ENCODE measurements at regions not wholly inside any gene's neighbourhood (a gene's known extent, or its start where the extent isn't known, plus 50 kb on each side); places are given as distances from the start of the nearest gene placed in this dataset.

DNA sequence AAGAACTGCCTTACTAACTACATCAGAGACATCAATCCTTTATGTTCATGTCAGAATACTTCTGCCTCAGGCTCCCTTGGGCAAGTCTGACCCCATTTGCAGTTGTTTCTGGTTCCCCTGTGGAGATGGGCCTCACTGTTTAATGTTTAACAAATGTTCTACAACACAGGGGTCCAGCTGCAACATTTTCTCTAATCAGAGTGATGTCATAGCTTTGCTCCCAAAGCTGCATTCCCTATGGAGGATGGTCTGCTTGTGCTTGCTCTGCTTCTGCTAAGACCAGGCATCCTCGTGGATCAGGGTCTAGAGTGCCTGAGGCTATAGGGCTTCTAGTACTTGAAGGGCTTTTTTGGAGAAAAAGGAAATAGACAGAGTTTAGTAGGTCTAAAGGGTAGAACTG lies 1071.2 kb downstream of the TTLL7 start:
- no peak for DNase-seq

DNA sequence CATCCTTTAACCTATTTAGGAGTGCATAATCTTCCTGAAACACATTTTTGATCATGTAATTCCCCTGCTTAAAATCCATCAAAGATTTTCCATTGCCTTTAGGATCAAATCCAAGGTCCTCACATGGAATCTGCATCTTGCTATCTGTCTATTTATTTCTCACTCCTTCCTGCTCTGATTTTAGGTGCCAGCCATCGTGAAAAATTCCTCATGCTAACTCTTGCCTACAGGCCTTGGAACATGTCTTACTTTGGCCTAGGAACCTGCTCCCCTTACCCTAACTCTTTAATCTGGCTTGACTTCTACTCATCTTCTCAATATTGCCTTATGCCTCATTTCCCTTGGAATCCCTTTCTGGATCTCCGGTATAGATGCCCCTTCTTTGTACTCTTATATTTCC lies 1074.3 kb downstream of the TTLL7 start:
- DNase-seq: no peak

DNA sequence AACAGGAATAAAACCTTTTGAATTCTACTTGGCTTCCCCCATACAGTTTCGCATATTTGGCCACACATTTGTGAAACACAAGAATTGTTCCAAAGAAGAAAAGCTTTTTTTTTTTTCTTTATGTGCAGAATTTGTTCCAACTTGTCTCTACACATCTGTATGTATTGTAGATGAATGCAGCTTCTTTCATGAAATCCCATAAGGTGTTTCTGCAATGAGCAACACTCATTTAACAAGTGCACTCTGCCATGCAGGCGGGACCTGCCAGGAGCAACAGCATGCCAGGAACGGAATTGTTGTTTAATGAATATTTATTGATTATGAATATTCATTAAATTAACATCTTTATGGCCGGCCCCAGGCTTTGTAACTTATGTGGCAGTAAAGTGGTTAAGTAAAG lies 1075.0 kb downstream of the TTLL7 start:
- no peak for DNase-seq

DNA sequence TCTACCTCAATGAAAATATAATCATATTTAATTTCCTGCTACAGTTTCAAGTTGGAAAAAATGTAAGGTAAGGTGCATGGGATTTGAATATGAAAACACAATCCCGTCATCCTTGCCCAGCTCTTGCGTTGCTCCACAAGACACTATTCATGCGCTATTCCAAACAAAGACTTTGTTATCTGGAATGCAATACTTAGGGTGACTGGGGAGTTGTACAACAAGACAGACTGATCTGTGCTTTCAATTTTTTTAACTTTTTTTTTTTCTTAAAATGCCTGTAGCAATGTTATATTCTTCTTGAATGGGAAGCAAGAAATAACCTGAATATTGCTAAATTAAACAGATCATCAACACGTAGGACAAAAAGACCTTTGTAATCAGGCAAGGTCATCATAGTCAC lies 1077.2 kb downstream of the TTLL7 start:
- DNase-seq: no peak

DNA sequence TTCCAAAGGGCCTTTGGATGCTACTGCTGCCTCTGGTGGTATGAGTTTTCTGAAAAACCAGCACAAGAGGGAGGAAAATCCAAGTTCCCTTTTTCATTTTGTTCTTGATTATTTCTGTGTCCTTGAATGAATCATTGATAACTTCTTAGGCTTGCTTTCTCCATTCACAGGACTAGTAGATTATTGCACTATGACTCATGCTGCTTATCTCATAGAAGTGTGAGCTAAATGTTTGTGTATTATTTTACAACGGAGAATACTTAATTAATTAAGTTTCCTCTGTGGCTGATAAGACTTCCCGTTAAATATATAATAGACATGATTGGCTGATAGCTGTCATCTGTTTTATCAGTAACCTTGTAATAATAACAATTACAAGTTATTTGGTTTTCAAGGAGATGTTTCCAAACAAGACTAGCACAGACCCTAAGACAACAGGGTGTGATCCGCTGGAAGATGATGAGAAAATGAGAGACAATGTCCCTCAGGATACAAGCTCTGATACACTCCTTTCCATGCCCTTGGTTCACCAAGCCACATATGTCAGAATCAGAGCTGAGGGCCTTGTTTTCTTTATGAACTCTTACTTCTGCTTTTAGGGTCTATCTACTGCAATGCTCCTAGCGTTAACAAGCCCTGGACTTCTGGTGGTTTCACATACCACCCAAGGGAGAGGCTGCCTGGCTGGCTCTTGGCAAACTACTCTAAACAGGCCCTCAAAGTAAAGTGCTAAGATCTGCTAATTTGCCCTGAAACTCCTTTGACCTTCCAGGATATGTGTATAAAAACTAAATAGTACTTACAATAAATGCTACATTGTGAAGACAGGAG lies 1078.3 kb downstream of the TTLL7 start:
- peak; percentile 1 to 18 (median 14) for DNase-seq

DNA sequence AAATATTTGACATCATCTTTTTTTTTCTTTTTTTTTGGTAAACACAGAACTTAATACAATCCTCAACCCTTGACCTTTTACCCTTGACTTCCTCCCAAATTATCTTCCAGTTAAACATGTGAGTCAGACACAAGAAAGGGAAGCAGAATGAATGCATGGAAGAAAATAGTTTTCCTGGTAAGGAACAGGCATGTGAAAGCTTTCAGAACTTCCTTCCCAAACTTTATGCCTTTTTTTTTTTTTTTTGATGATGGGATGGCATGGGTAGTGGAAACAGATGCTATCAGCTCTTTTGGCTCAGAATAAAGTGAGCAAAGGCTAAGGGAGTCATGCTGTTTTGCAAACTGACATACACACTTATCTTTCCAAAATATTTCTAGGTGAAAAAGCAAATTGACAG lies 1079.1 kb downstream of the TTLL7 start:
- no peak for DNase-seq

DNA sequence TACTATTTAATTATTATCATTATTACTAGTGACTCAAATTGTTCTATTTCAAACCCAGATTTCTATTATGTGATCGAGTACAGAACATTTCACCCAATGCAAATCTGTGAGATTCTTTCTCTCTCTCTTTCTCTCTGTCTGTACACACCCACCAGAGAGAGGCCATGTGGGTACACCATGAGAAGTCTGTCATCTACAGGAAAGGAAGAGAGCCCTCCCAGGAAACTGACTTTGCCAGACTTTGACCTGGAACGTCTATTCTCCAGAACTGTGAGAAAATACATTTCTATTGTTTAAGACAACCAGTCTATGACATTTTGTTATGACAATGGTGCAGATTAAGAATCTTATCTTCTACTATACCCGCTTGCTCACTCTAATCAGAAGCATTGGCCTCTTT lies 1091.6 kb downstream of the TTLL7 start:
- DNase-seq: no peak

DNA sequence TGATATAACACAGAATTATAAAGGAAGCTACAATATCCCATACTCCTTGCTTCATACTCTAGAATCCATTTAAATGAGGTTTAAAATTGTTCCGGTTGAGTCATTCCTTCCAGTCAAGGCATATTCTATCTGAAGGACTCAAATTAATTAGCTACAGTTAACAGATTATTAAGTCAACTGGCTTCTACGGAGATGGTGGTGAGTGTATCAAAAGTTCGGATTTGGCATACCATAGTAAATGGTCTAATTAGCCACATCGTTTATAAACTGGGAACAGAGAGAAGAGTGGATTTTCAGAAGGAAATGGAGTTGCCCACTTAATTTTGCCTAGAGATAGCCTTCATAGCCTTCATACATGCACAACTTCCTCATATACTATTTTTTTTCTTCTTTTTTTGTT lies 1095.3 kb downstream of the TTLL7 start:
- no peak for DNase-seq

DNA sequence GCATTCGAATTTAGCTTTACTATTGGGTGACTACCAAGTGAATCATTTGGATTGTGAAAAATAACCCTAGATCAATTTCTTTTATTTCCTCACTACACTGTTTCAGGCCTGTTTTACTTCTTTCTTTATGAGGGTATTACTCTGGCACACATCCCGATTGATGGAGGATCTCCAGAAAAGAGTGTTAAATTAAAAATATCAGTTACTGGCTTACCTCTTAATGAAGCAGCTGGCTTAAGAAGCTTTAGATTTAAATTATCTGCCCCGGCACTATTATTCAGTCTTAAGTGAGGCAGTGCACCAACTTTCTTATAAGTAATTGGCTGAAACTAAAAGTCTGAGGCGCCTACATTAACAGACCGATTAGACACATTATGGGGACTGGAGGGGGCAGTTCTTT lies 1097.4 kb downstream of the TTLL7 start:
- DNase-seq: no peak

DNA sequence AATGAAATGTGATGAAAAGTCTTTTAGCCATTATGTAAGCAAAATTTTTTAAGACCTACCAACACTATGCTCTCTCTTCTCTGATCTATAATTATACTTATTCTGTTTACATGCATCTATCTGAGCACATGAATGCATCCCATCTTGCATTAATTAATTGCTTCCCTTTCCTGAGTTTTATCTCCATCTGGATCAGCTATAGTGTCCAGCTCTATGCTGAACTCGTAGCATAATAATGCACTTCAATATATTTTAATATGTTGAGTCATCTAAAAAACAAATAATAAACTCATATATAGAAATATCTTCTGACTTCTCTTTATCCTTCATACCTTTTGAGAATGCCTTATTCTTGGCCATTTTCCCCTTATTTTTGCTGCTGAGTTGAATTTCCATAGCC lies 1097.8 kb downstream of the TTLL7 start:
- DNase-seq: no peak

DNA sequence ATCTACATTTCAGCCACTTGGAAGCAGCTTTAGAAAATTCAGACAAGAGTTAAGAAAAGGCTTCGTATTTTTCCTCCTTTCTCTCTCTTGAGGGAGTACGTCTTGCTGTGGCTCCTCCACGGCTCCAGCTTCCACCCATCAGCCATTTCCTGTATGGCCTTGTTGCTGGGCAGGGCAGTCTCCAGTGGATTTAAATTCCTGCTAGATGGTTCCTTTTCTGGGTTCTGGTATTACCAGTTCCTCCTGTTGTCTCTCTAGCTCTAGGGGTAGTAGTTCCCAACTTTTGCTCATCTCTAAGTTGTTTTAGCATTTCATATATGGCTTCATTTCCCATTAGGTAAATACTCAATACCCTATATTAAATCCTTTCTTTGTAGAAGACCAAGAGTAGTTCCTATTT lies 1098.3 kb downstream of the ADGRL2 start:
- no peak for DNase-seq

DNA sequence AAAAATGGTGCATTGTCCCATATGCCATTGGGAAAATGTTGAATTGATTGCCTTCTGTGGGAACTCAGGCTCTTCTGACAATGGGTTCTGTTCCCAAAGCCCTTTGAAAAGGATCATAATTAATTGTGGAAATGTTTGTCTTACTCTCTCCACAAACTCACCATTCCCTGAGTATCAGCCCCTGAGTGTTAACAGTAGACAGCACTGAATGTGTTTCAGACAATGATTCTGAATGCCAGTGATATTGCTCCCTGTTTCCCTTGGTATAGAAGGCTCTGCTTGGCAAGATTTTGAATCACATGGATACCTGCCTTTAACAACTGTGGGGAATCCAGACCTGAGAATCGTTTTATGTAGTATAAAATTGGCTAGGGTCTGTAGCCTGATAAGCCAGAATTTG lies 1096.8 kb downstream of the ADGRL2 start:
- DNase-seq: no peak

DNA sequence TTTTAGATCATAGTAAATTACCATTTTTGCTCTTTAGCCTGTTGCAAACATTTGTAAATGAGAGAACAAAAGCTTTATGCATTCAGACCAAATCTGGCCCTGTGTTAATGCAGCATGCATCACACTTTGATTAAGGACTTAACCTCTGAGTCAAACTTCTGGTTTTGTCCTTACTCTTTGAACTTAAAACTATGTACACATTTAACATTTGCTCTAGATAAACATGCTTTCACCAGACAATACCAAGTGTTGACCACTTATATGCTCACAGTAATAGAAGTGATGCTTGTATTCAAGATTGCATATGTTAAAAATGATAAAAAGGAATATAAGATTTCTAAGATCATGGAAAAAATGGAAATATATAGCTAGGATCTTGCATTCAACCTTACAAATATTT lies 1095.3 kb downstream of the ADGRL2 start:
- no peak for DNase-seq

DNA sequence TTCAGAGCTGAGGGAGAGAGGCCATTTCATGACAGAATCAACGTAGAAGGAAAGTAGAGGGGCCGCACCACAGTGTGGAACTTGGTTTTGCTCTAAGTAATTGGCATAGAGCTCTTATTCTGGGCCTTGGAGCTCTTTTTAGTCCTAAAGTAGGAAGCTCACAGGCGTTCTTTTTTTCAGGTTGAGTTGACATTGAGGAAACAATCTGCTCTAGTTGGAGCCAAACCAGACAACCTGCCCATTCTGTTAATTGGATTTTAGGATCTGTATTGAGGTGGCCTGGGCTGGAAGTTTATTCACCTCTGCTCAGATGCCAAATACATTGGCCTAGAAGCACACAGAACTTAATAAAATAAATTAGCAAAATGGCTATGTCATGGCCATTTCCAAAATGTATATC lies 1093.9 kb downstream of the ADGRL2 start:
- DNase-seq: no peak

DNA sequence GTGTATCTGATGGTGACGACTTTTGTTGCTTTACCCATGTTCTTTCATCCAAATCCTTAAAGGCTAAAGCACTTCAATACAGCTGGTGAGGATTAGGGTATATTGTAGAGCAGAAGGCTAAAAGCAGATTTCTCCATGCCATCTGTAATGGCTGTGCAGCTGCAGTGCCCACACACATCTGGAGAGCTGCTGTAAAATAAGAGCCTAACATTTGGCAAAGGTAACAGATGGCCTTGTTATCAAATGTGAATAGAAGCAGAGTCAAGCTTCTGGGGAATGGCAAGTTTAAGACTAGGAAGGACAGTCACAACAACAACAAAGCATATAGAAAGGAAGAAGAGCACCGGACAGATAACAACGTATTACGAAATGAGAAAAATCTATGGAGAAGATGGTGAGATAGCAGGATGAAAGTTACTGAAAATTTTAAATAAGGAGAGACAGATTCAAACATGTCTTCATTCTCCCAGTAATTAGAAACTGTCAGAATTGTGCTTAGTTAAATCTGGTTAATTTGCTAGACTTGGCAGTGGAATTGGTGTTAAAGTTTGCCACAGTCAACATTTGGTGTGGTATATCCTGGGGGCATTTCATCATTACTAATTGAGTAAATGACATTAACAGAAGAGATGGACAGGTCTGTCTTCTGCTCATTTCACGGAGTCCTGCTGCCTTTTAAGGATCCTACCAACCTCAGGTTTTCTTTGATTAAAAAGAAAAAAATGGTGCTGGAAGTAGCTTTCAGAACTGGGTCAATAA lies 1093.2 kb downstream of the ADGRL2 start:
- DNase-seq: no peak

DNA sequence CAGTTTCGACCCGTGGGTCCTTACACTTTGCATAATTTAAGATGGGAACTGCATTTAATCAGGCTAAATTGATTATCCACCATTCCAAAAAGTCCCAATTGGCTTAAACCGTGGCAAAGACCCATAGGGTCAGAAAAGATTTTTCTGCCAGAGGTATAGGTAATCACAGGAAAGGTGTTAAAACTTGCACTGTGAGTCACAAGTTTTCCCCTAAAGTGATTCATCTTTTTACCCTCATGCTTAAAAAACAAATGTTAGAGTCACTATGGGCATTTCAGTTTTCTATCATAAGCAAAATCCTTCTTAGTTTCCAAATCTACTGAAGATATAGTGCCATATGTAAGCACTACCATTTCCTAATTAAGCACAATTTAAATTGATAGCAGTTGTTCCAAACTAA lies 1079.8 kb downstream of the ADGRL2 start:
- no peak for DNase-seq

DNA sequence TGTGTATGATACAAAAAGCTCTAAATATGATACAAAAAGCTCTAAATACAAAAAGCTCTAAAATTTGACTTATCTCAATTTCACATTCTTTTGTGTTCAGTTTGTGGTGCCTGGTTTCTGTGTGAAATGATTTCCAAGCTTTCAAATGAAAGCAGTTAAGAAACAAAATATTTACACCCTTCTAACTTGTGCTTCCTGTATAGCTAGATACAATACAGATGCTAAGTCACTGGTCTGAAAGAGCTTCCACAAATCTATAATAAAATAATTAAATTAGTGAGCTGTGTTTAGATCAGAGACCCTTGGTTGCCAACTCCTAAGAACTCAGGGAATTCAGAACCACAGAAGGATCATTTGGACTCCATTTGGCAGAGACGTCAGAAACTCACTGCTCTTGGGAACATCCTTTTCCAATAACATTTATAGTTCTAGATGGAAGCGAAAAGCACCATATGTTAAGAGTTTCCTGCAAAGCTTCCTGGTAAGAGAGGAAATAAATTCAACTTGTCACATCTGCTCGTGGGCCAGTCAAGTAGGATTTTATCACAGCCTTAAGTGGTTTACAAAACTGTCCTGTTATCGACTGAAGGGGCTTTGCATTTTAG lies 1079.1 kb downstream of the ADGRL2 start:
- no peak for DNase-seq

DNA sequence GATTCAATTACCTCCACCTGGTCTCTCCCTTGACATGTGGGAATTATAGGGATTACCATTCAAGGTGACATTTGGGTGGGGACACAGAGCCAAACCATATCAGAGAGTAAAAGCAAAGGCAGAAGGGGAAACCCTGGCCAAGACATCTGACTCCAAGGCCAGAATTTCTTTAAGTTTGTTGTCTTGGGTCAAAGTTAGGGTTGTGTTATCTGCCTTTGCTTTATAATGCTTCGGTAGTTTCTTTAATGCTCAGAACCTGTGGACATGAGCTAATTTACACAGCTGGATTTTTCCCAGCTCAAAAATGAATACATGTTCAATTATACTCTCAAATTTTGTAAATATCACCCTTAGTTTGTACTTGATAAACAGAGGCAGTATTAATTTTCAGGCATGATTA lies 1074.4 kb downstream of the ADGRL2 start:
- no peak for DNase-seq

DNA sequence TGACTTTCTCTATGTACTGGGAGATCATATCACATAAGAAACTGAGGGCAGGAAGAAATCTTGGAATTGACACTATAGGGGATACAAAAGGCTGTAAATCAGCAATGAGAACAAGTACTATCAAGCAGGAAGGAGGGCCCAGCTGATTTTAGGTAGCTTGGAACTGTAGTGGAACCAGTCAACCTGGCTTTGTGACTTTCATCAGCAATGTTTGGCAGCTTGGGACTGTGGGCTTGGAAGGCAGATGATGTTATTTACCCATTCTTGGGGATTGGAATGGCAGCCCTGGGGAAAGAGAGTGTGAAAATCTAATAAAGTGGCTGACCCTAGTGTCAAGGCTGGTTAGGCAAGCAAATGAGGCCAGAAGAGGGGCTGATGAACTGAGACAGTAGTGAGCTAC lies 1073.3 kb downstream of the ADGRL2 start:
- DNase-seq: no peak

DNA sequence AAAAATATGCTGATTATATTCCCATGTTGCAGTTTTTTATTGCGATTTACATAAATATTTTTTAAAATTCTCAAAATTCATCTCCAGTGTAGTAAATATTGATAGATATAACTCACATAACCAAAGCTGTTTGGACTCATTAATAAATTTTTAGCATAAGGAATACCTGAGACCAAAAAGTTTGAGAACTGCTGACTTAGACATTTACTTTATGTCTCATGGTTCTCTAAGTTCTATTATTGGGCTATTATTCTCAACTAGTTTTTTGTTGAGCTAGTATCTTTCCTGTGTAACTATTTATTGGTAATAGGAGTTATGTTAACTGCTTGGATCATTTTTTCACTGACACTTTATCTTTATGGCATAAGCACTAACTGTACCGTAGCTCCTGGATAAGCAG lies 1069.6 kb downstream of the ADGRL2 start:
- no peak for DNase-seq

DNA sequence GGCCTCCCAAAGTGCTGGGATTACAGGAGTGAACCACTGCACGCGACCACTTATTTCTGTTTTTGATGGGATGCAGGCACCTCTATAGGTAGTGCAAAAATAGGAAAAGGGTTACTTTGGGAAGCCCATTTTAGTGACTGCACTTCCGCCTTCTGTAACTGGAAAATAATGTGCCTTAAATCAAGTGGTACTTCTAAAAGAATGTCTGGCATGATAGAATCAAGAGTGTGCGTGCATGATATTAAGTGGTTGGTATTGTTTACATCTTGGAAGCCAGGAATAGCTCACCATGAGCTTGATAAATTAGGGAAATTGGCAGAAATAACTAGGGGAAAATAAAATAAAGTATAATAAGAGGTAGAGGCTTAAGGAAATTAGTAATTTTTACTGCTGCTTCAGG lies 1067.0 kb downstream of the ADGRL2 start:
- no peak for DNase-seq

DNA sequence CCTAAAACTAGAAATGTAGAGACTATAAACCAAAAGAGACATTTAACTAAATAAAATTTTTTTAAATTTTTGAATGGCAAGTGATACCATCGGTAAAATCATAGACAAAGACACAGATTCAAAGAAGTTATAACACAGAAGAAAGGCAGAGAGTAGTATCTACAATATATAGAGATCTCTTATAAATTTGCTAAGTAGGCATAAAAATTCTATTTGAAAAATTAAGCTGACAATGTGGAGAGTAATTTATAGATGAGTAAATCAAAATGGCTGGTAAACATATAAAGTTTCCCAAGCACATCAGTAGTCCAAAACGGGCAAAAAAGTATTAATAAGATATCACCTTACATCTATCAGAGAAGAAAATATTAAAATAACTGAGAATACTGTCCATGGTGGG lies 1061.0 kb downstream of the ADGRL2 start:
- DNase-seq: no peak

DNA sequence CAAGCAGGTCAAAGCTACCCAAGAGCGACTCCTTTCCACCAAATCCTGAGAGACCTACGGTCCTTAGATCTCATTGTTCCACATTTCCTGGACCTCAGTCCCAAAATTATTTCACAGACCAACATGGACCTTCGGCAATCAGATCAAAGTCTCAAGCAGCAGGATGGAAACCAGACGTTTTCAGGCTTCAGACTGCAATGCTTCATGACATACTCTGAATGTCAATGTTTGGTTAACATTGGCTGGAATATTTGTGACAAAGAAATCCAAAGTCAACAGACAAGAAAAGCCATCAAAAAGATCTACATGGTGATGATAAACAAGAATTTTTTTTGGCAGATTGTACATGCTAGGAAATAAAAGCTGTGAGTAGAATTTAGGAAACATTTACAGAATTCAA lies 1057.3 kb downstream of the ADGRL2 start:
- DNase-seq: no peak

DNA sequence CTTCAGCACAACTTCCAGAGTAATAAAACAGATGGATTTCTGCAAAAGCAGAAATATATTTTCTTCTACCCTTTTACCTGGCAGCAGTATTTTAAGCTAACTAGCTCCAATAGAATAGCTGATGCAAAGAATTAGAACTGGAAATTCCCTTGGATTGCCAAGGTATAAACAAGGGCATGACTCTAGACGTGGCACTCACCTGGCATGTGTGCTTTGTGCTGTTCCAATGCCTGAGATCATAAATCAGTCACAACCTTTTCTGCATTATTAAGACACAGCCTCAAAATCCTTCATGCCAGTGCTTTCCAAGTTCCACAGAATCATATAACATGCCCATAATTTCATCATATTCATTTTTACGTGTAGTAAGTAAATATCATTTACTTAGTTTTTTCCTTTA lies 1048.7 kb downstream of the ADGRL2 start:
- no peak for DNase-seq

Measured in suppressor macrophage treated with lipopolysaccharide for 1 hour (primary cell).